ENCODE measurements at regions not wholly inside any gene's neighbourhood (a gene's known extent, or its start where the extent isn't known, plus 50 kb on each side); places are given as distances from the start of the nearest gene placed in this dataset.

DNA sequence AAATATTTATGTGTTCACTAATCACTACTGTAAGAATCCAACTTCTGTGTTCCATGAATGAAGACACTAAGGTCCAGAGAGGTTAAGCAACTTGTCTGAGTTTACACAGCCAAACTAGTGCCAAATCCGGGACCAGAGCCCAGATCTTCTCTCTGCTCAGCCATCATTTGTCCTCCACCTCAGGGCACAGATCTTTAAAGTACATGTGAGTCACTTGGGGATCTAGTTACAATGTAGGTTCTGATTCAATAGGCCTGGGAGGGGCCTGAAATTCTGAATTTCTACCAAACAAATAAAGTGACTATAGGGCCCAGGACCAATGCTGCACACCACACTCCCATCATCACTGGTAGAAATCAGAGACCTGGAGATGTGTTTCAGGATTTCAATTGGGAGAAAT lies 162.9 kb downstream of the GXYLT1 start:
- no peak for TF ChIP-seq CTCF (IDR thresholded peaks at IDR 0.05 in 4 of 5, conservative IDR thresholded peaks at IDR 0.05 in 1 of 5)
- TF ChIP-seq POLR2A (IDR thresholded peaks at IDR 0.05) = no peak

All from gastrocnemius medialis (tissue), 4 donors.